ENCODE measurements at regions not wholly inside any gene's neighbourhood (a gene's known extent, or its start where the extent isn't known, plus 50 kb on each side); places are given as distances from the start of the nearest gene placed in this dataset.
A peak's percentile ranks its signal among the peaks of the same experiment; 100 is the strongest.

GRCh38 chr10:84026821-84027257 is 112.5 kb upstream of the GHITM start:
- ChIA-PET CTCF (interaction anchor here (0.5 to 2.3 kb wide), 27 partner anchors 9 to 1232 kb away, joined by 3 to 16 read pairs (median 4); no protein-coding TSS in a partner anchor), POLR2A (no interaction called here)
- Histone ChIP-seq H3K27me3 (ENCODE audit: control insufficient read depth in 2 of 2, insufficient read depth in 2 of 2, low read length in 2 of 2) (no peaks in the 10 kb centered on the region), H3K9me1 (replicated peaks; ENCODE audit: control insufficient read depth, extremely low read depth, insufficient read depth, low read length) (no peaks in the 10 kb centered on the region), H3K27ac (ENCODE audit: insufficient read depth, low read depth, low read length) (no peak overlapping the region), H3K4me2 (ENCODE audit: insufficient read depth, low read length) (no peak overlapping the region), H3K4me3 (replicated peaks in 1 of 3; ENCODE audit: insufficient read depth in 1 of 3, low read depth in 1 of 3, low read length in 3 of 3) (no peak overlapping the region), H2AFZ (ENCODE audit: low read depth, low read length) (no peak overlapping the region), H4K20me1 (replicated peaks; ENCODE audit: control insufficient read depth, extremely low read depth, insufficient read depth, low read length) (no peaks in the 10 kb centered on the region), H3K4me1 (ENCODE audit: control insufficient read depth, extremely low read depth, insufficient read depth, low read length) (no peaks in the 10 kb centered on the region), H3K9ac (replicated peaks; ENCODE audit: extremely low read depth, insufficient read depth, low read length) (no peak overlapping the region), H3K36me3 (ENCODE audit: control insufficient read depth in 2 of 2, extremely low read depth in 1 of 2, insufficient read depth in 2 of 2, low read length in 2 of 2) (no peaks in the 10 kb centered on the region), H3K9me3 (replicated peaks; ENCODE audit: control insufficient read depth, insufficient read depth, low read length) (no peaks in the 10 kb centered on the region), H3K79me2 (ENCODE audit: control insufficient read depth, insufficient read depth, low read length) (no peaks in the 10 kb centered on the region)
- no TSS peak for BruUV-seq (replicated peaks)
- DNase-seq (ENCODE audit: low read depth, low spot score) (peak; percentile 33), FAIRE-seq (no peak)
- TF ChIP-seq MYC (IDR thresholded peaks at IDR 0.05; ENCODE audit: low read depth, low read length) (no peak), CTCF (IDR thresholded peaks at IDR 0.05; ENCODE audit: extremely low read depth in 1 of 2, insufficient read depth in 1 of 2, low read depth in 1 of 2, low read length in 2 of 2) (peak; percentile 59 to 74), EZH2 (IDR thresholded peaks at IDR 0.05; ENCODE audit: borderline replicate concordance, low read depth, low read length, severe bottlenecking) (no peak), FOS (IDR thresholded peaks at IDR 0.05; ENCODE audit: borderline replicate concordance, insufficient read depth, low read length) (no peak)
- intact Hi-C loops (cut with micrococcal nuclease) (loop anchor here (5.0 kb wide), 1 partner anchor 70 kb away; no protein-coding TSS in a partner anchor), dilution Hi-C loops (cut with MboI; ENCODE audit: extremely low pct_ligation_motif_present, low sequenced_read_pairs) (no loop called here)

GRCh38 chr10:84029840-84030239 is 109.5 kb upstream of the GHITM start:
- H4K20me1 ChIP-seq (replicated peaks; ENCODE audit: control insufficient read depth, extremely low read depth, insufficient read depth, low read length): no peaks in the 10 kb centered on the region
- H3K9me3 ChIP-seq (replicated peaks; ENCODE audit: control insufficient read depth, insufficient read depth, low read length): no peaks in the 10 kb centered on the region
- no peaks in the 10 kb centered on the region for H3K4me1 ChIP-seq (ENCODE audit: control insufficient read depth, extremely low read depth, insufficient read depth, low read length)
- DNase-seq (ENCODE audit: low read depth, low spot score) (no peak), FAIRE-seq (no peak)
- ChIA-PET CTCF (interaction anchor here (1.0 kb wide), 1 partner anchor 9 kb away, joined by 3 read pairs; no protein-coding TSS in a partner anchor), POLR2A (no interaction called here)
- BruUV-seq (replicated peaks): no TSS peak
- H3K27ac ChIP-seq (ENCODE audit: insufficient read depth, low read depth, low read length): peak overlapping the region; percentile 3
- TF ChIP-seq JUN (IDR thresholded peaks at IDR 0.05; ENCODE audit: borderline replicate concordance, insufficient read depth, insufficient read length, low read depth): no peak
- no peak for TF ChIP-seq GATA2 (IDR thresholded peaks at IDR 0.05; ENCODE audit: insufficient read depth, insufficient read length, low read depth, low read length)
- TF ChIP-seq POLR2A (IDR thresholded peaks at IDR 0.05; ENCODE audit: low read depth, low read length): no peak
- TF ChIP-seq EZH2 (IDR thresholded peaks at IDR 0.05; ENCODE audit: borderline replicate concordance, low read depth, low read length, severe bottlenecking): no peak
- no peaks in the 10 kb centered on the region for H3K79me2 ChIP-seq (ENCODE audit: control insufficient read depth, insufficient read depth, low read length)
- dilution Hi-C loops (cut with MboI; ENCODE audit: extremely low pct_ligation_motif_present, low sequenced_read_pairs): no loop called here
- no peak overlapping the region for H3K4me2 ChIP-seq (ENCODE audit: insufficient read depth, low read length)
- no peak overlapping the region for H2AFZ ChIP-seq (ENCODE audit: low read depth, low read length)
- H3K9me1 ChIP-seq (replicated peaks; ENCODE audit: control insufficient read depth, extremely low read depth, insufficient read depth, low read length): no peaks in the 10 kb centered on the region
- no peaks in the 10 kb centered on the region for H3K36me3 ChIP-seq (ENCODE audit: control insufficient read depth in 2 of 2, extremely low read depth in 1 of 2, insufficient read depth in 2 of 2, low read length in 2 of 2)
- no peak overlapping the region for H3K4me3 ChIP-seq (replicated peaks in 1 of 3; ENCODE audit: insufficient read depth in 1 of 3, low read depth in 1 of 3, low read length in 3 of 3)
- intact Hi-C loops (cut with micrococcal nuclease): loop anchor here (5.0 kb wide), 1 partner anchor 67 kb away; no protein-coding TSS in a partner anchor
- H3K9ac ChIP-seq (replicated peaks; ENCODE audit: extremely low read depth, insufficient read depth, low read length): no peak overlapping the region
- no peaks in the 10 kb centered on the region for H3K27me3 ChIP-seq (ENCODE audit: control insufficient read depth in 2 of 2, insufficient read depth in 2 of 2, low read length in 2 of 2)

Data from endothelial cell of umbilical vein (primary cell).